ENCODE measurements at regions not wholly inside any gene's neighbourhood (a gene's known extent, or its start where the extent isn't known, plus 50 kb on each side); places are given as distances from the start of the nearest gene placed in this dataset.

- no peaks in the 10 kb centered on the region for H3K4me1 ChIP-seq (ENCODE audit: control insufficient read depth, insufficient read depth, low read length)
- Mint-ChIP-seq H3K9me3 (no peaks in the 10 kb centered on the region), H3K36me3 (no peaks in the 10 kb centered on the region), H3K27ac (no peak overlapping the region), H3K4me3 (no peak overlapping the region), H3K4me1 (no peaks in the 10 kb centered on the region), H3K27me3 (ENCODE audit: low read depth in 2 of 2) (peaks cover 3 to 8% of the 10 kb centered on the region in 2 donors)
- H3K9me3 ChIP-seq (ENCODE audit: control insufficient read depth, insufficient read depth, low read length), result no peaks in the 10 kb centered on the region
- H3K36me3 ChIP-seq (ENCODE audit: control insufficient read depth, insufficient read depth, low read length), result no peaks in the 10 kb centered on the region
- no peak for TF ChIP-seq CTCF (IDR thresholded peaks at IDR 0.05)
- no peak for ATAC-seq
- 69% methylated on average over 2 of the region's 2 CpGs for WGBS (ENCODE audit: insufficient coverage)
- no peak overlapping the region for H3K27ac ChIP-seq (ENCODE audit: low read length)
- no peak for DNase-seq
- intact Hi-C loops (cut with micrococcal nuclease), result no loop called here
- H3K27me3 ChIP-seq (ENCODE audit: control insufficient read depth, insufficient read depth, low read length), result no peaks in the 10 kb centered on the region
- H3K4me3 ChIP-seq (ENCODE audit: low read length), result no peak overlapping the region
Observed at GRCh38 chrX:14476205-14476604, 53.1 kb upstream of the GLRA2 start.

DNA sequence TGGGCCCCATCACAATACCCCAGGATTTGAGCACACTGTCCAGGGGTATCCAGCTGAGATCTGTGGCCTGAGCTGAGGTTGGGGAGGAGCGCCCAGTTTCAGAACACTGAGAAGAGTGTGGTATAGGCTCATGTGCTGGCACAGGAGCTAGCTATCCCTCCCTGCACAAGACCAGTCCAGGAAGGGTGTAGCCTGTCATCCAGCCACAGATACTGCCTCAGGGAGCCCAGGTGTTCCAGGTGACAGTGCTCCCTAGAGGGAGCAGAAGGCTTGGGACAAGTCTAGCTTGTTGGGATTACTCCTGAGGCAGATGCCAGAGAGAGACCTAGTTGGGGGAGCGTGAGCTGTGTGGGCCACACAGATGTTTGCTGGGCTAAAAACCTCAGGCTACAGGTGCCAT is 79.6 kb upstream of the GLRA2 start:
- intact Hi-C loops (cut with micrococcal nuclease), result no loop called here
- Mint-ChIP-seq H3K27ac (no peak overlapping the region), H3K4me1 (no peaks in the 10 kb centered on the region), H3K27me3 (ENCODE audit: low read depth in 2 of 2) (no peaks in the 10 kb centered on the region), H3K4me3 (no peak overlapping the region), H3K36me3 (no peaks in the 10 kb centered on the region), H3K9me3 (peaks cover 2% of the 10 kb centered on the region in 2 donors)
- WGBS (ENCODE audit: insufficient coverage), result 85% methylated on average over 2 of the region's 2 CpGs
- H3K36me3 ChIP-seq (ENCODE audit: control insufficient read depth, insufficient read depth, low read length), result no peaks in the 10 kb centered on the region
- no peak overlapping the region for H3K27ac ChIP-seq (ENCODE audit: low read length)
- TF ChIP-seq CTCF (IDR thresholded peaks at IDR 0.05), result no peak
- no peak overlapping the region for H3K4me3 ChIP-seq (ENCODE audit: low read length)
- DNase-seq (no peak), ATAC-seq (no peak)
- no peaks in the 10 kb centered on the region for H3K27me3 ChIP-seq (ENCODE audit: control insufficient read depth, insufficient read depth, low read length)
- no peaks in the 10 kb centered on the region for H3K9me3 ChIP-seq (ENCODE audit: control insufficient read depth, insufficient read depth, low read length)
- no peaks in the 10 kb centered on the region for H3K4me1 ChIP-seq (ENCODE audit: control insufficient read depth, insufficient read depth, low read length)

DNA sequence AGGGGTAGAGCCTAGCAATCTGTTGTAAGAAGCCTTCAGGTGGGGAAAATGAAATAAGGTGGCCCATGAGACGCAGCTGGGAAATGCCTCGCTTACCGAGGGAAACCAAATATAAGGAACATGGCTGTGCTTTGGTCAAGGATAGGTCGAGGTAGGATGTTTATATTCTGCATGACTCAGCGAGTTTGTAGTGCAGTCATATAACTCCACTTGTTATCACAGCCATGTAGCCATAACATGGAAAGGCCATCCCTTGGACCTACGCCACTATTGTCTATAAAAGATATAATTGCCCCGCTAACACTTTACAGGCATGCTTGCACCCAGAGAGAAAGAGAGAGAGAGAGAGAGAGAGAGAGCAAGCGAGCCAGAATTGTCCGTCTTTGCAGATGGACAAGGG is 80.9 kb upstream of the GLRA2 start:
- Mint-ChIP-seq H3K4me3 (no peak overlapping the region), H3K4me1 (no peaks in the 10 kb centered on the region), H3K9me3 (peaks cover 0 to 2% of the 10 kb centered on the region in 2 donors), H3K27ac (no peak overlapping the region), H3K27me3 (ENCODE audit: low read depth in 2 of 2) (no peaks in the 10 kb centered on the region), H3K36me3 (no peaks in the 10 kb centered on the region)
- H3K4me1 ChIP-seq (ENCODE audit: control insufficient read depth, insufficient read depth, low read length), result no peaks in the 10 kb centered on the region
- DNase-seq (no peak), ATAC-seq (no peak)
- no peak for TF ChIP-seq CTCF (IDR thresholded peaks at IDR 0.05)
- H3K27me3 ChIP-seq (ENCODE audit: control insufficient read depth, insufficient read depth, low read length), result no peaks in the 10 kb centered on the region
- intact Hi-C loops (cut with micrococcal nuclease), result no loop called here
- no peaks in the 10 kb centered on the region for H3K9me3 ChIP-seq (ENCODE audit: control insufficient read depth, insufficient read depth, low read length)
- no peak overlapping the region for H3K4me3 ChIP-seq (ENCODE audit: low read length)
- 96% methylated on average over 5 of the region's 9 CpGs for WGBS (ENCODE audit: insufficient coverage)
- no peaks in the 10 kb centered on the region for H3K36me3 ChIP-seq (ENCODE audit: control insufficient read depth, insufficient read depth, low read length)
- H3K27ac ChIP-seq (ENCODE audit: low read length), result no peak overlapping the region

GRCh38 chrX:14440106-14440505 is 89.2 kb upstream of the GLRA2 start:
- TF ChIP-seq CTCF (IDR thresholded peaks at IDR 0.05), result no peak
- H3K4me1 Mint-ChIP-seq, result no peaks in the 10 kb centered on the region
- H3K36me3 Mint-ChIP-seq, result no peaks in the 10 kb centered on the region

More at GRCh38 chrX:14440106-14440505, 89.2 kb upstream of the GLRA2 start:
- no peaks in the 10 kb centered on the region for H3K36me3 ChIP-seq (ENCODE audit: control insufficient read depth, insufficient read depth, low read length)
- intact Hi-C loops (cut with micrococcal nuclease), result no loop called here
- Mint-ChIP-seq H3K9me3 (peaks cover 3 to 4% of the 10 kb centered on the region in 2 donors), H3K27me3 (ENCODE audit: low read depth in 2 of 2) (peaks cover 0 to 8% of the 10 kb centered on the region in 2 donors), H3K4me3 (no peak overlapping the region), H3K27ac (no peak overlapping the region)
- no CpG with 5 or more reads among the region's 1 CpG for WGBS (ENCODE audit: insufficient coverage)
- H3K27ac ChIP-seq (ENCODE audit: low read length), result no peak overlapping the region
- no peaks in the 10 kb centered on the region for H3K27me3 ChIP-seq (ENCODE audit: control insufficient read depth, insufficient read depth, low read length)
- H3K9me3 ChIP-seq (ENCODE audit: control insufficient read depth, insufficient read depth, low read length), result no peaks in the 10 kb centered on the region
- no peaks in the 10 kb centered on the region for H3K4me1 ChIP-seq (ENCODE audit: control insufficient read depth, insufficient read depth, low read length)
- no peak for ATAC-seq
- H3K4me3 ChIP-seq (ENCODE audit: low read length), result no peak overlapping the region
- no peak for DNase-seq

Data from natural killer cell (primary cell).